HG03064 (cell line): ENCODE measurements at regions not wholly inside any gene's neighbourhood (a gene's known extent, or its start where the extent isn't known, plus 50 kb on each side); places are given as distances from the start of the nearest gene placed in this dataset.
"Not testable (repeated sequence)": the region's sequence is repeated elsewhere in the genome, so short reads cannot be mapped to it uniquely, and the experiment has no call there.

Experiments used
- ATAC-seq: cut with Tn5 transposase; IDR thresholded peaks from one replicate; pipeline ENCODE4 v1.9.1; 2021; ENCODE audit warnings: low read depth; ENCODE audit not compliant: unreplicated experiment

- ATAC-seq: not testable (repeated sequence)
These were observed 57.7 kb upstream of the RGS1 start for GRCh38 chr1:192517716-192518355.

GRCh38 chr1:192518700-192519099 is 56.9 kb upstream of the RGS1 start:
- ATAC-seq: peak; percentile 35

GRCh38 chr1:192521734-192522133 is 53.8 kb upstream of the RGS1 start:
- ATAC-seq: no peak

GRCh38 chr1:192522673-192523072 is 52.9 kb upstream of the RGS1 start:
- no peak for ATAC-seq

GRCh38 chr1:192524223-192524622 is 51.4 kb upstream of the RGS1 start:
- no peak for ATAC-seq
